ENCODE measurements at regions not wholly inside any gene's neighbourhood (a gene's known extent, or its start where the extent isn't known, plus 50 kb on each side); places are given as distances from the start of the nearest gene placed in this dataset.

DNA sequence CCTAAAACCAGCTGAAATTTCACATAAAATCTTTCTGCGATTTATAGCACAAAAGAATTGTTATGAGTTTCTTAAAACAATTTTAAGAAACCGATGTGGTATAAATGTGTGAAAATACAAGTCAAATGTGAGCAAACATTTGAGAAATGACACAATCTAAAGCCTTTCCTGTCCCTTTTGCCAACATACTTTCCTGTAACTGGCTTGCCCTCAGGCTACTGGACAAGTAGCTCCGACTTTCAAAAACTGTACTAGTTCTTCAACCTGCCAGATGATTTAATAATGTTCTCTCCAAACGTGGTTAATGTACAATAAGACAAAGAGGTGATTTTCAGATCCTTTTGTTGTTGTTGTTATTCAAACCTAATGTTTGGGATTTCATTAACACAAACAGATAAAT is 105.9 kb upstream of the ARHGEF26 start:
- in situ Hi-C loops (cut with HindIII; ENCODE audit: low sequenced_read_pairs): no loop called here

DNA sequence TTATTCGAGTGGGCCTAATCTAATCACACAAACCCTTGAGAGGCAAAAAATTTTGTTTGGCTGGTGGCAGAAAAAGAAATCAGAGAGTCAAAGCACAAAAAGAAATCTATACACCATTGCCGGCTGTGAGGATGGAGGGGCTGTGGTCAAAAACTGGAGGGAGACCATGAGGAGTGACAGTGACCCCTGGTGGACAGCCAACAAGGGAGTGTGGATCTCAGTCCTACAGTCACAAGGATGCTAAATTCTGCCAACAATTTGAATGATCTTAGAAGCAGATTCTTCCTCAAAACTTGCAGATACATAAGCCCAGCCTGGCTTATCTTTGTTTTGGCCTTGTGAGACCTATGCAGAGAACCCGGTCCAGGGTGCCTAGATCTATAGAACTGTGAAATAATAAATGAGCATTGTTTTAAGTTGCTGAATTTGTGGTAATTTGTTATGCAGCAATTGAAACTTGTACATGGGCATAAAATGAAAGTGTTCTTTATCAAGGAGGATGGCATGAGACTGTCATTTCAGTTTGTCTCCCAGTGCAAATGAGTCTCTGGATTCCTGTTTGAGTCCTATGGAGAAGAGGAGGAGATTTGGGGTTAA is 103.0 kb upstream of the ARHGEF26 start:
- in situ Hi-C loops (cut with HindIII; ENCODE audit: low sequenced_read_pairs): no loop called here

DNA sequence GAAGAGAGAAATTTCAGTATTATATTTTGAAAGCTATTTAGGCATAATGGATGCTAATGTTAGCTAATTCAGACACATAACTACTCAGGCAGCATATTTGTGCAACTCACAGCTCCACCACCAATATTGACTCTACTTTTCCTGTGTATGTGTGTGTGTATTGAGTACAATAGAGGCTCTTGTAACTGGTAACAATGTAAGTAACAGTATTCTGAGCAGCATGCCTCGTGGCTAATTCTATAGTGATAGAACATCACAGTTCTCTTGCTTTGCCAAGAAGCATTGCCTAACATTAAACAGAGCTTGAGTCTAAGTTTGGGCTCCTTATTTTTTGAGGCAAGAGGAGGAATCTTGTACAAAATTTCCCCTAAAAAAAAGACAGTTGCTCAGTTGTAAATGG is 98.6 kb upstream of the ARHGEF26 start:
- in situ Hi-C loops (cut with HindIII; ENCODE audit: low sequenced_read_pairs): no loop called here

DNA sequence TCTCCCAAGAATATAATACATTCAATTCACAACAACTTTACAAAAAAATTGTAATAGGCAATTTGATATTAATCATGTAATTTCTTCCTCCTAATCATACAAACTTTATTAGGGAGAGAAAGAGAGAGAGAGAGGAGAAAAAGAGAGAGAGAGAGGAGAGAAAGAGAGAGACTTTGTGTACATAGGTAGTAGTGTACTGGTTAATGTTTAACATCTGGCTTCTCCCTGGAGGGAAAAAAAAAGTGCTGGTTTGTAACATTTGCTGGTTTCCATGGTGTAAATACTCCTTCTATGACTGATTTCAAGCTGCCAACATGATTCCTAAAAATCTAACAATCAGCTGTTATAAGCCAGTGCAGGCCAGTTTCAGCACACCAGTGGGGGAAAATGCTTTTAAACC is 98.0 kb upstream of the ARHGEF26 start:
- in situ Hi-C loops (cut with HindIII; ENCODE audit: low sequenced_read_pairs): no loop called here

DNA sequence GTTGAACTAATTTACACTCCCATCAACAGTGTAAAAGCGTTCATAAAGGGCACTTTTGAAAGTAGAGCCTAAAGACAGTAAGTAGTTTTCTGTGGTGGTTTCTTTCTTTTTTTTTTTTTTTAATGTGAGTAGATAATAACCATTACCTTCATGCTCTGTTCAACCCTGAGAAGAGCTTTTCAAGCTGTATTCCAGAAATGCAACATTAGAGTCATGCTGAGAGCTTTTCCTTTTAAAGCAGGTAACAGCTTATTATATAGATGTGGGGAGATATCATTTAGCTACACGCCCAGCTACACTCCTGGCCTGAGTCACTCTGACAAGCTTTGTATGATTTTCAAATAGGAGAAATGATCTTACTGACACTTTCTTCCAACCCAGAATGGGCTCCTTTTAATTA is 96.2 kb upstream of the ARHGEF26 start:
- in situ Hi-C loops (cut with HindIII; ENCODE audit: low sequenced_read_pairs): no loop called here

DNA sequence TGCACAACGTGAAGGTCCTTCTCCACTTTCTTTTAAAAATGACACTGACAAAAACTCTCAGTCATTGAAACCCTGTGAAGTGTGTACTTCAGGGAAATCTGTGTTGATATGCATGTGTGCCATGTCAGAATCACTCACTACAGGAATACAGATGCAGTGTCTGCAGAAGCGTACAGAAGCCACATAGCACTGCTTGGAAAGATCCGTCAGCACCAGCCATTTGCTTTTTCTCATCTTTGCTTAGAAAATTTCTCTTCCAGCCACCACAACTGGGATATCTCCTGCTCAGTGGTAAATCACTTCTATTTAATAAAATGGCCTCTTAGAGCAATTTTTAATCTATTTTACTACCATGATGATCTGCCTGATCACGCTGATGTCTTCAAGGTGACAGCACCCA is 91.3 kb upstream of the ARHGEF26 start:
- in situ Hi-C loops (cut with HindIII; ENCODE audit: low sequenced_read_pairs): no loop called here

DNA sequence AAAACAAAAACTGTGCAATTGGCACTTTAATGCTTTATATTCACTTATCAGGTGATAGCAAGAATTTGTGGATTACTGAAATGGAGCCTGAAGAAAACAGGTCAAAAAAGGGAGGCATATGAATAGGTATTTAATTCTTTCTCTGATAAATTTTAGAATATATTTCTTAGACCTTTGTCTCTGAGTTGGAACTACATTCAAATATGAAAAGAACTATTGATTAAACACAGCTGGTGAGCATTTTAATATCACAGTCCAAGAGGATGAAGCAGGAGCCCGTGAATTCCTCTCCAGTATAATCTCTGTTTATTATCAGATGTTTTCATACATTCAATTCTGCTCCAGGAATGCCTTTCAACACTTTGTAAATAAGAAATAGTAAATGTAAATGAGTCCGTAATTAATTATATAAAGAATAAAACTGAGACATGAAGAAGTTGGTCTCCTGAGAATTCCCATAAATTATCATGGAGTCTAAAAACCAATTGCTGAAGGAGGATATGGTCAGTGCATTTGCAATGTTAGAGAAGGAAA is 86.3 kb upstream of the ARHGEF26 start:
- in situ Hi-C loops (cut with HindIII; ENCODE audit: low sequenced_read_pairs): no loop called here

DNA sequence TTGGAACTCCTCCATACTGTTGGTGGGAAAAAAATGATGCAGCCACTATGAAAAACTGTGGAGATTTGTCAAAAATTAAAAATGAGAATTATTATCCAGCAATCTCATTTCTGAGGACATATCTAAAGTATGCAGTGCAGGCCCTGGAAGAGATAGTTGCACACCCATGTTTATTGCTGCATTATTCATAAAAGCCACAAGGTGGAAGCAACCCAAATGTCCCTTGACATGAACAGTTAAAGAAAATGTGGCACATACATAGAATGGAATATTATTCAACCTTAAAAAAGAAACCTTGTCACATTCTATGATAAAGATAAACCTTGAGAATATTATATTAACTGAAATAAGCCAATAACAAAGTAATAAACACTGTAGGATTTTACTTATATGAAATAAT is 80.9 kb upstream of the ARHGEF26 start:
- in situ Hi-C loops (cut with HindIII; ENCODE audit: low sequenced_read_pairs): no loop called here

DNA sequence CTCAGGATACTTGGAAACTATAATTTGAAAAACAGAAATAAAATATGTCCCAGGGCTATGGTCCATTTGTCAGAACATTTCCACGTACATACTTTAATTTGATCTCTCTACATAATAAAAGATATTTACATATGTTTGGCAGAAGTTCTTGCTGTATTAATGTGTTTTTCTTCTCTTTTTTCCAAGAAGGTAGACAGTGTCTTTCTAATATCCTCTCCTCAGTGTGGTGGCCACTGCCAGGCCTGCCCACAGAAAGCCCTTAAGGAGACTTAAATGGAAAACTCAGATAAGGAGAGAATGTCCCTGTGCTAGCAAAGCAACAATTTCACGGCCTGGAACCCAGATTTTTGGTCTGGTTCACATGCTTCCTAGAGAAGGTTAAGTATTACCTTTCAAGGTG is 76.5 kb upstream of the ARHGEF26 start:
- in situ Hi-C loops (cut with HindIII; ENCODE audit: low sequenced_read_pairs): no loop called here

DNA sequence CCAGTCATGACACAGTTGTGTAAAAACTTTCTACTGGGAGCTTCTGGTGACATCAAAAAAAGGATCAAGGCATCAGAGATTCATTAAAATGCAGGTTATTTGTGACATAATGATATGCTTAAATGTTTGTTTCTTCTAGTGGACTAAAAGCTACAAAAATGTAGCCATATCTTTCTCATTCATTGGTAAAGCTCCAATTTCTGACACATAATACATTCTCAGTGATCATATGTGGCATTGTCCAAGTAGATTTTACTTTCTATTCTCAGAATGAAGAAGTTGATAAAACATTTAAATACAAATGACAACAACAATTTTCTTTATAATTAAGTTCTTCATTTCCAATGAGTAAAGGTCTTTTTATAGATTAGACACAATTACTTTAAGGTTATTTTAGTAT is 71.0 kb upstream of the ARHGEF26 start:
- in situ Hi-C loops (cut with HindIII; ENCODE audit: low sequenced_read_pairs): no loop called here

DNA sequence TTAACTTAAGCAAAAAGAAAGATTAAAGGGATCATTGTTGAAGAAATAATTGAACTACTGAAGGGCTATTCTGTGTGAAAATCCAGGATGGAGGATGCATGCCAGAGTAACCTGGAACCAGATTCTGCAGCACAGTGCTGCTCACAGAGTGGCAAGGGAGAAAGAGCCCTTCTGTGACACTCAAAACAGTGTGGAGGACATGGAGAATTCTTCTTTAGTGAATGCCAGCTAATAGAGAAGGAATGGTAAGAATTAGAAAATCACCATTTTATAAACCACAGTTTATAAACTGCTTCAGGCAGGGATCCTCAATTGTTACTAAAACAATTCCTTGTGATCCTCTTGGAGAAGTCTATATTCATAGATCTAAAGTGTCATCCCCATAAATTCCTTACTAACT is 70.4 kb upstream of the ARHGEF26 start:
- in situ Hi-C loops (cut with HindIII; ENCODE audit: low sequenced_read_pairs): no loop called here

DNA sequence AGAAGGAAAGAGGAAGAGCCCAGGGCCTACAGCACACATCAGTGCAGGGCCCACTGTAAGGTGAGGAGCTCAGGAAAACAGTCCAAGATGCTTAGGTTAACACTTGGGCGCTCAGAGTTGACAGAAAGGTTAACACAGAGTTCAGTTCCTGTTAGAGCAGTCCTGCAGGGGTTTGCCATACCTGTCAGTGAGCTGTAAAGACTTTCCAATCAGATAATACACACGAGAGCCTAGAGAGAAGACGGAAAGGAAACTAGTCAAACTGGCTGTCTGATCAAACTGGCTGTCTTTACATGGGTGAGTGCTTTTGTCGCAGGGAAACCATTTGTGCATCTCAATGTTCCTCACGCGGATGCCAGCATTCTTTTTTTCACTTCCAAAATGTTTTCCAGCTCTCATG is 61.4 kb upstream of the ARHGEF26 start:
- in situ Hi-C loops (cut with HindIII; ENCODE audit: low sequenced_read_pairs): no loop called here

DNA sequence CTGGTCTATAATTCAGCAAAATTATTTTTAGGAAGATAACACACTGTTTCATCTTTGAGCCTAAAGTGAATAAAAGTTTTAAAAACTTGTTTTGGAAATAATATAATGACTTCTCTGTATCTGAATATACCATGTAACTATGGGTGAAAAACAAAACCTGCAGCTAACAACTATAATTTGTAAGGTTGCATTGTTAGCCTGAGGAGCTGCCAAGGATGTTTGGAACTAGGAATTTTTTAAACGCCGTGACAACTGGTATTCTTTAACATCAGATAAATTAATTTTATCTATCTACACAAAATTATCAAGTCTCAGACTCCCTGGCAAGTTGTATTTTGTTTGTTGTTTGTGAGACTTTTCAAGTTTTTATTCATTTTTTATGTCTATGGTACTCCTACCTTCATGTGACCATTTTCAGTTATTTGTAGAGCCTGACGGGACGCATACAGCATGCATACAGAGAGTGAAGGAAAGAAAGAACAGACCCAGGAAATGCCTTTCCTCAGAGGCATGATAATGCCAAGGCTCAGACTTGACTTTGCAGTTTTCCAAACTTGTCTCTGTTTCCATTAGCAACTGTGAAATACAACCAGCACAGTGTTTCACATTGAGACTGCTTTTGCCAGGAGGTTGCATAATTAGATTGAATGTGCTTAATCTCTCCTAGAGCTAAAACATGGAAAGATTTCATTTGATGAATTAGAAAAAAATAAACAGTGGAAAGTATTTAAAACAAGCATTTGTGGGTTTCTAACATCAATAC is 60.8 kb upstream of the ARHGEF26 start:
- in situ Hi-C loops (cut with HindIII; ENCODE audit: low sequenced_read_pairs): no loop called here

DNA sequence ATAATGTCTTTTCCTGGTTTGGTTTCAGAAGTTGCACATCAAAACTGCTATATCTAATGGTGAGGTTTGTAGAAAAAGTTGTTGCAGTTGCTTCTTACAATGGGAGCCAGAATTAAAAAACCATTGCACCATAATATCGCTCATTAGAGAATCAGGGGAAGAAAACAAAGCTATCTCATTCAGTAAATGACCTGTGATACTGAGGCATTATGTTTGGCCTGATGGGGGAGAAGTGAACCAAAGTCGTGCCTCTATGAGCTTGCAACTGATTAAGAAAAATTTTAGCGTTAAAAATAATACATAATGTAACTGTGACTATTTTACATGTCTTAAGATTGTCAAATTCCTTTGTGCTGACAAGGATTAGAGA is 60.2 kb upstream of the ARHGEF26 start:
- in situ Hi-C loops (cut with HindIII; ENCODE audit: low sequenced_read_pairs): no loop called here

DNA sequence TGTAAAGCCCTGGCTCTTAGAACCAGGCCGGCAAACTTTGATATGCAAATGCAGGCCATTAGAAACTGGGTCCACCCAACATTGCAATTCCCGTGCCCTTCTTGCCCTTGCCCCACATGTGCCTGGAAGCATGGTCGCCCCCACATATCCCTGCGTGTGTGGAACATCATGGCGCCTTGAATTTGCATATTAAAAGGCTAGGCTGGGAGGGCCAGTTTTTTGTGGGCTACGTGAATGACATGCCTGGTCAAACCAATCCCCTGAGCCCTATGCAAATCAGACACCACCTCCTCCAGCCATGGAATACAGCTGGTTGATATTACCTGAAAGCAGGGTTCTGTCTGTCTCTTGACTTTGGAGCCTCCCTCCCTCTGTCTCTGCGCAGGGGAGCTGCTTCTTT is 58.7 kb upstream of the ARHGEF26 start:
- in situ Hi-C loops (cut with HindIII; ENCODE audit: low sequenced_read_pairs): no loop called here

DNA sequence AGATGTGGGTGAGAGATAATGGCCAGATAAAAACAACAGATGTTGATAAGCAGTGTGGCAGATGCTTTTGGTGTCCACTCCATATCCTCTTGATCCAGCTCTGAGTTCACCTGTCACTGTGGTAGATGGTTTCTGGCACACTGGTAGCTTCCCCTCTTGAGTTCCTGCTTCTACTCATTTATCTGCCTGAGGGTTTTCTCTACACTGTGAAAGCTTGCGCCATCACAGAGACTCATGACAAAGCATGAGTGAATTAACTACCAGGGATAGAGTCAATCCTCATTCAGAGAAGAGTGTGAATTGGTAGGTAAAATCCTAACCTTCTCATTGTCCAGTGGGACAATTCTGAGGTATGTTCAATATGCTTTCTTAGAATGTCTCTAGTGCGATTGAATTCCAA is 50.0 kb upstream of the ARHGEF26 start:
- in situ Hi-C loops (cut with HindIII; ENCODE audit: low sequenced_read_pairs): no loop called here
